ENCODE measurements at regions not wholly inside any gene's neighbourhood (a gene's known extent, or its start where the extent isn't known, plus 50 kb on each side); places are given as distances from the start of the nearest gene placed in this dataset.

DNA sequence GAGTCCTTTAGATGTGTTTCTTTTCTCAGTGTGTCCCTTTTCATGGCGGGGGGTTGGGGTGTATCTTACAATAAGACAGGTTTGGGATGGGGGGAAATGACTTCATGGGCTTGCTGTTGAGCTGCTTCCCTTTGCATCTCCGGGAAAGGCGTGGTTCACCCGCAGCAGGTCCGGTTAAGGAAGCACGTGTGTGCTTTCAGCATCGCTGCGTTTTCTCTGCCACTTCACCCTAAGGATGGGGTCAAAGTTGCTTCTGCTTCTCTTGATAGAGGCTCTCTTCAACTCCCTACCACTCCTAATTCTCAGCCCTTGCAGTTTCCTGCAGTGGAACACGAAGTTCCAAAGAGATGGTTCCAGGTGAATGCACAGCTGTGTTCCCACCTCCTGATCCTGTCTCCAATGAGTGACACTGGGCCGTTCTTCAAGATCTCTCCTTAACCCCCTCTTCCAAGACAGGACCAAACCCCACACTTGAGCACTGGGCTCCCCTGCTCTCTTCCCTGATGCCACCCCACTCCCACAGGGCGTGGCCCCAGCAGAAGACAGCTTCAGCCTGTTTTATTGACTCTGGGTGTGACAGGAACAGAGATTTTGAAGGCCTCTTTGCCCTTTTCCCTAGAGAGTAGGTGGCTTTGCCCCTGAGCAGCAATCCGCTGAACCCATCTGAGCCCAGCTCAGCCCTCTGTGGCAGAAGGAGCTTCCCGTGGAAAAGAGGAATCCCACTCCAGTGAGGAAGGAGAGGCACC, 85.2 kb downstream of the PLEKHG1 start:
- TF ChIP-seq SPI1 (IDR thresholded peaks at IDR 0.05; ENCODE audit: low read depth, low read length) (no peak), POLR2AphosphoS5 (IDR thresholded peaks at IDR 0.05; ENCODE audit: low read depth, low read length) (no peak), TAF1 (IDR thresholded peaks at IDR 0.05; ENCODE audit: low read depth, low read length) (no peak), POLR2A (IDR thresholded peaks at IDR 0.05; ENCODE audit: low read depth, low read length) (no peak), PAX5 (IDR thresholded peaks at IDR 0.05; ENCODE audit: insufficient read depth, low read length, severe bottlenecking) (no peak), POU2F2 (IDR thresholded peaks at IDR 0.05; ENCODE audit: low read depth, low read length) (no peak)

Data from GM12891 (cell line).